ENCODE measurements at regions not wholly inside any gene's neighbourhood (a gene's known extent, or its start where the extent isn't known, plus 50 kb on each side); places are given as distances from the start of the nearest gene placed in this dataset.
"Not testable (repeated sequence)": the region's sequence is repeated elsewhere in the genome, so short reads cannot be mapped to it uniquely, and the experiment has no call there.

GRCh38 chr1:60920561-60920960, 161.8 kb upstream of the NFIA start:
- no peak for DNase-seq
- H3K27ac ChIP-seq (ENCODE audit: insufficient read depth, low read length, poor library complexity, severe bottlenecking) = no peak overlapping the region
- H3K9me3 ChIP-seq (ENCODE audit: control insufficient read depth, low read length) = no peaks in the 10 kb centered on the region
- no peaks in the 10 kb centered on the region for H3K4me1 ChIP-seq (ENCODE audit: control insufficient read depth, insufficient read depth, low read length, poor library complexity, severe bottlenecking)
- no peaks in the 10 kb centered on the region for H3K36me3 ChIP-seq (ENCODE audit: control insufficient read depth, insufficient read depth, low read length)
- H3K4me3 ChIP-seq (ENCODE audit: insufficient read depth, low read depth, low read length, poor library complexity, severe bottlenecking) = no peak overlapping the region
- no peaks in the 10 kb centered on the region for H3K27me3 ChIP-seq (replicated peaks; ENCODE audit: control insufficient read depth, insufficient read depth, low read length, poor library complexity, severe bottlenecking)

DNA sequence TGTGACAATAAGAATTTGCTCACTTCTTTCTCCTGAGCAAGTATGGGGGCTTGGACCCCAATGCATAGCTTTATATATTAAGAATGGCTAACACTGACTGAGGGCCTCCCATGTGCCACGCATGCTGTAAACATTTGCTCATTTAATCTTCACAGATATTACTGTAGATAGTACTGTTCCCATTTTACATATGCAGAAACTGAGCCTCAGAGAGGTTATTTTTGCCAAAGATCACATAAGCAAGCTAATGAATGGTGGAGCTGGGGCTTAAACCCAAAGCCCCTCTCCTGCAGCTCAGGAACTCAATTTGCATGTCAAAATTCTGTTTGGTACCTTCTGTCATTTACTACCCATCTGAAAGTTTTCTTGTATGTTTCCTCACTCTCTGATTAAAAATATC, 163.5 kb upstream of the NFIA start:
- Histone ChIP-seq H3K4me3 (ENCODE audit: insufficient read depth, low read depth, low read length, poor library complexity, severe bottlenecking) (no peak overlapping the region), H3K4me1 (ENCODE audit: control insufficient read depth, insufficient read depth, low read length, poor library complexity, severe bottlenecking) (no peaks in the 10 kb centered on the region), H3K27ac (ENCODE audit: insufficient read depth, low read length, poor library complexity, severe bottlenecking) (no peak overlapping the region), H3K27me3 (replicated peaks; ENCODE audit: control insufficient read depth, insufficient read depth, low read length, poor library complexity, severe bottlenecking) (no peaks in the 10 kb centered on the region), H3K9me3 (ENCODE audit: control insufficient read depth, low read length) (no peaks in the 10 kb centered on the region), H3K36me3 (ENCODE audit: control insufficient read depth, insufficient read depth, low read length) (no peaks in the 10 kb centered on the region)
- no peak for DNase-seq

- Histone ChIP-seq H3K4me3 (ENCODE audit: insufficient read depth, low read depth, low read length, poor library complexity, severe bottlenecking) (no peak overlapping the region), H3K27me3 (replicated peaks; ENCODE audit: control insufficient read depth, insufficient read depth, low read length, poor library complexity, severe bottlenecking) (no peaks in the 10 kb centered on the region), H3K9me3 (ENCODE audit: control insufficient read depth, low read length) (no peaks in the 10 kb centered on the region), H3K27ac (ENCODE audit: insufficient read depth, low read length, poor library complexity, severe bottlenecking) (no peak overlapping the region), H3K4me1 (ENCODE audit: control insufficient read depth, insufficient read depth, low read length, poor library complexity, severe bottlenecking) (no peaks in the 10 kb centered on the region), H3K36me3 (ENCODE audit: control insufficient read depth, insufficient read depth, low read length) (no peaks in the 10 kb centered on the region)
- no peak for DNase-seq
These were observed 165.5 kb upstream of the NFIA start for GRCh38 chr1:60916906-60917305.

DNA sequence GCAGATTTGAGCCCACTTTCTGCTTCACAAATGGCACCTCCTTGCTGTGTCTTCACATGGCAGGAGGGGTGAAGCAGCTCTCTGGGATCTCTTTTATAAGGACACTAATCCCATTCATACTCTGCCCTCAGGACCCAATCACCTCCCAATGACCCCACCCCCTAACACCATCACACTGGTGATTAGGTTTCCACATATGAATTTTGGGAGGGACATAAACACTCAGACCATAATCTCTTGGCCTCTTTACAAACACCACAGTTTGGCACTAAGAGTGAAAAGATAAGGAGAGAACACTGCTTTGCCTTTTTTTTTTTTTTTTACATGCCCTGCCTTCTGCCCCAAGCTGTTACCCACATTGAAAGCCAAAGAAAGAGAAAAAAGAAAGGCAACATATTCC, 166.2 kb upstream of the NFIA start:
- no peak for DNase-seq
- Histone ChIP-seq H3K36me3 (ENCODE audit: control insufficient read depth, insufficient read depth, low read length) (no peaks in the 10 kb centered on the region), H3K27ac (ENCODE audit: insufficient read depth, low read length, poor library complexity, severe bottlenecking) (no peak overlapping the region), H3K4me1 (ENCODE audit: control insufficient read depth, insufficient read depth, low read length, poor library complexity, severe bottlenecking) (no peaks in the 10 kb centered on the region), H3K9me3 (ENCODE audit: control insufficient read depth, low read length) (no peaks in the 10 kb centered on the region), H3K27me3 (replicated peaks; ENCODE audit: control insufficient read depth, insufficient read depth, low read length, poor library complexity, severe bottlenecking) (no peaks in the 10 kb centered on the region), H3K4me3 (ENCODE audit: insufficient read depth, low read depth, low read length, poor library complexity, severe bottlenecking) (no peak overlapping the region)

GRCh38 chr1:60915441-60915840, 166.9 kb upstream of the NFIA start:
- no peak overlapping the region for H3K4me3 ChIP-seq (ENCODE audit: insufficient read depth, low read depth, low read length, poor library complexity, severe bottlenecking)

DNA sequence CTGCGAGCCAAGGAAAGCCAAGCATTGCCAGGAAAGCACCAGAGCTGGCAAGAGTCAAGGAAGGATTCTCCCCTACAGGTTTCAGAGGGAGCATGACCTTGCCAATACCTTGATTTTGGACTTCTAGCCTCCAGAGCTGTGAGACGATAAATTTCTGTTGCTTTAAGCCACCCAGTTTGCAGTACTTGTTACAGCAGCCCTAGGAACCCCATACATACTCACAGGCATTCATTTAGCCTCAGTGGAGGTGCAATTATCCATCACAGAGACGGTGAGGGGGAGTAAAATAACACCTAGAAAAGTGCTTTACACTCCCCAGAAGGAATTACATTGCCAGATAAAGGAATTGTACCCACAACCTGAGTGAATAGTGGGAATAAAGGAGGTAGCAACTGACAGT, 167.4 kb upstream of the NFIA start:
- no peaks in the 10 kb centered on the region for H3K4me1 ChIP-seq (ENCODE audit: control insufficient read depth, insufficient read depth, low read length, poor library complexity, severe bottlenecking)
- H3K27ac ChIP-seq (ENCODE audit: insufficient read depth, low read length, poor library complexity, severe bottlenecking) = no peak overlapping the region
- no peaks in the 10 kb centered on the region for H3K9me3 ChIP-seq (ENCODE audit: control insufficient read depth, low read length)
- H3K4me3 ChIP-seq (ENCODE audit: insufficient read depth, low read depth, low read length, poor library complexity, severe bottlenecking) = no peak overlapping the region
- no peaks in the 10 kb centered on the region for H3K36me3 ChIP-seq (ENCODE audit: control insufficient read depth, insufficient read depth, low read length)
- no peaks in the 10 kb centered on the region for H3K27me3 ChIP-seq (replicated peaks; ENCODE audit: control insufficient read depth, insufficient read depth, low read length, poor library complexity, severe bottlenecking)
- DNase-seq = no peak

More at GRCh38 chr1:60915441-60915840, 166.9 kb upstream of the NFIA start:
- Histone ChIP-seq H3K36me3 (ENCODE audit: control insufficient read depth, insufficient read depth, low read length) (no peaks in the 10 kb centered on the region), H3K27ac (ENCODE audit: insufficient read depth, low read length, poor library complexity, severe bottlenecking) (no peak overlapping the region), H3K4me1 (ENCODE audit: control insufficient read depth, insufficient read depth, low read length, poor library complexity, severe bottlenecking) (no peaks in the 10 kb centered on the region), H3K9me3 (ENCODE audit: control insufficient read depth, low read length) (no peaks in the 10 kb centered on the region), H3K27me3 (replicated peaks; ENCODE audit: control insufficient read depth, insufficient read depth, low read length, poor library complexity, severe bottlenecking) (no peaks in the 10 kb centered on the region)
- no peak for DNase-seq

GRCh38 chr1:60913708-60914107, 168.7 kb upstream of the NFIA start:
- DNase-seq; H3K27me3 ChIP-seq (replicated peaks; ENCODE audit: control insufficient read depth, insufficient read depth, low read length, poor library complexity, severe bottlenecking); H3K4me3 ChIP-seq (ENCODE audit: insufficient read depth, low read depth, low read length, poor library complexity, severe bottlenecking); H3K36me3 ChIP-seq (ENCODE audit: control insufficient read depth, insufficient read depth, low read length); H3K4me1 ChIP-seq (ENCODE audit: control insufficient read depth, insufficient read depth, low read length, poor library complexity, severe bottlenecking); H3K27ac ChIP-seq (ENCODE audit: insufficient read depth, low read length, poor library complexity, severe bottlenecking); H3K9me3 ChIP-seq (ENCODE audit: control insufficient read depth, low read length): not testable (repeated sequence)

GRCh38 chr1:60913039-60913438, 169.3 kb upstream of the NFIA start:
- Histone ChIP-seq H3K36me3 (ENCODE audit: control insufficient read depth, insufficient read depth, low read length) (no peaks in the 10 kb centered on the region), H3K4me3 (ENCODE audit: insufficient read depth, low read depth, low read length, poor library complexity, severe bottlenecking) (no peak overlapping the region), H3K27ac (ENCODE audit: insufficient read depth, low read length, poor library complexity, severe bottlenecking) (no peak overlapping the region), H3K9me3 (ENCODE audit: control insufficient read depth, low read length) (no peaks in the 10 kb centered on the region), H3K4me1 (ENCODE audit: control insufficient read depth, insufficient read depth, low read length, poor library complexity, severe bottlenecking) (no peaks in the 10 kb centered on the region), H3K27me3 (replicated peaks; ENCODE audit: control insufficient read depth, insufficient read depth, low read length, poor library complexity, severe bottlenecking) (no peaks in the 10 kb centered on the region)
- no peak for DNase-seq

DNA sequence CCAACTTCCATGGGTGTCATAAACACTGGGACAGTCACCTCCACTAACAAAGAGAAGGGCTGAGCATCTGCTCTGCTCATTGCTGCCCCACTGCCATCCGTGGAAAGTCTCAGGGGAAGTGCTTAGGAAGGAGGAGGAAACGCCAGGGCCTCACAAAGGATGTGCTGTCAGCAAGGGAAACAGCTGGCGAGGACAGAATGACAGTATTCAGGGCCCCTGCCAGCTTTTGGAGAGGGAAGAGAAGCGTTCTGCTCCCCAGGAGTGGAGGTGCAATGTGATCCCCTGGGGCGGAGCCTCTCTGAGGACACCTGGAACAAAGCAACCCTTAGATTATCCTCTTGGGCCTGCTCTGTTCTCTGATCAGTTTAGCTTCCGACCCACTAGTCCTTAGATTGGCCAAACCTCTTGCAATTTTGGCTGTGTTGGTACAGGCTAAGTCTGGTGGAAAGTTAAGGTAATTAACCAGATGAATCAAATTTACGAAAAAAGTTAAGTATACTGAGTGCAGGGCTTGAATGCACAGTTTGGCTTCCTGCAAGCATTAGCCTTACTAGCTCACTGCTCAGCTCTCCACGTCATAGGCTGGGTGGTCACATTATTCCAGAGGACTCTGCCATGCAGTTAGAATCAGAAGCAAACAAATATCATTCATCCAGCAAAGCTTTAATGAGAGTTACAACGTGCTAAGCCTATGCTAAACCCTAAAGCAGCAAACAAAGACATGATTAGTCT, 170.2 kb upstream of the NFIA start:
- DNase-seq = no peak
- H3K27me3 ChIP-seq (replicated peaks; ENCODE audit: control insufficient read depth, insufficient read depth, low read length, poor library complexity, severe bottlenecking) = no peaks in the 10 kb centered on the region
- H3K27ac ChIP-seq (ENCODE audit: insufficient read depth, low read length, poor library complexity, severe bottlenecking) = no peak overlapping the region
- no peaks in the 10 kb centered on the region for H3K4me1 ChIP-seq (ENCODE audit: control insufficient read depth, insufficient read depth, low read length, poor library complexity, severe bottlenecking)
- no peaks in the 10 kb centered on the region for H3K36me3 ChIP-seq (ENCODE audit: control insufficient read depth, insufficient read depth, low read length)
- H3K4me3 ChIP-seq (ENCODE audit: insufficient read depth, low read depth, low read length, poor library complexity, severe bottlenecking) = no peak overlapping the region
- no peaks in the 10 kb centered on the region for H3K9me3 ChIP-seq (ENCODE audit: control insufficient read depth, low read length)

GRCh38 chr1:60908159-60908558, 174.2 kb upstream of the NFIA start:
- Histone ChIP-seq H3K36me3 (ENCODE audit: control insufficient read depth, insufficient read depth, low read length) (no peaks in the 10 kb centered on the region), H3K27ac (ENCODE audit: insufficient read depth, low read length, poor library complexity, severe bottlenecking) (no peak overlapping the region), H3K27me3 (replicated peaks; ENCODE audit: control insufficient read depth, insufficient read depth, low read length, poor library complexity, severe bottlenecking) (no peaks in the 10 kb centered on the region), H3K4me3 (ENCODE audit: insufficient read depth, low read depth, low read length, poor library complexity, severe bottlenecking) (no peak overlapping the region), H3K9me3 (ENCODE audit: control insufficient read depth, low read length) (no peaks in the 10 kb centered on the region), H3K4me1 (ENCODE audit: control insufficient read depth, insufficient read depth, low read length, poor library complexity, severe bottlenecking) (no peaks in the 10 kb centered on the region)
- no peak for DNase-seq

Measured in effector memory CD4-positive, alpha-beta T cell (primary cell).